Breast epithelium (tissue), 4 donors: ENCODE measurements at regions not wholly inside any gene's neighbourhood (a gene's known extent, or its start where the extent isn't known, plus 50 kb on each side); places are given as distances from the start of the nearest gene placed in this dataset.
A peak's percentile ranks its signal among the peaks of the same experiment; 100 is the strongest.

Experiments
- DNase-seq, 2 donors: peaks; one replicate each; pipeline ENCODE4 v3.0.0-alpha.2; 2019; ENCODE audit warnings: low spot score in 2 of 2
- H3K27ac ChIP-seq, 2 donors: fragments of 200-600 bp; sonication (generic) in 1 of 2; one replicate each; pipeline ENCODE4 v1.5.1; 2016 to 2019; ENCODE audit warnings: mild to moderate bottlenecking in 1 of 2
- H3K27me3 ChIP-seq, 2 donors: fragments of 200-600 bp; sonication (generic) in 1 of 2; one replicate each; pipeline versions ENCODE4 v1.5.1 to v1.6.0; 2017 to 2019; ENCODE audit warnings: control low read depth in 1 of 2, mild to moderate bottlenecking in 1 of 2
- H3K36me3 ChIP-seq: fragments of 200-600 bp; one replicate; pipeline ENCODE4 v1.5.1; 2019
- H3K4me1 ChIP-seq, 2 donors: fragments of 200-600 bp; sonication (generic); one replicate each; pipeline ENCODE4 v1.5.1; 2016 to 2019; ENCODE audit warnings: control low read depth in 1 of 2
- H3K4me3 ChIP-seq, 3 donors: fragments of 200-600 bp; sonication (generic); 1 replicate in 2 of 3; 2 replicates in 1 of 3; pipeline ENCODE4 v1.5.1; 2016 to 2019; ENCODE audit warnings: mild to moderate bottlenecking in 3 of 3, moderate library complexity in 2 of 3
- H3K9me3 ChIP-seq, 2 donors: fragments of 200-600 bp; sonication (generic) in 1 of 2; one replicate each; pipeline ENCODE4 v1.5.1; 2016 to 2019; ENCODE audit warnings: control low read depth in 1 of 2
- CTCF ChIP-seq, 3 donors: fragments of 450-650 bp; IDR thresholded peaks; one replicate each; pipeline ENCODE4 v1.5.1; 2016 to 2017; ENCODE audit warnings: antibody characterized with exemption in 3 of 3, mild to moderate bottlenecking in 3 of 3, moderate library complexity in 3 of 3
- POLR2A ChIP-seq: fragments of 450-650 bp; IDR thresholded peaks from one replicate; pipeline ENCODE4 v1.6.1; 2016; ENCODE audit warnings: antibody characterized with exemption, mild to moderate bottlenecking, moderate library complexity
- POLR2AphosphoS5 ChIP-seq, 3 donors: sonication (generic); formaldehyde crosslinking; IDR thresholded peaks; one replicate each; pipeline ENCODE4 v1.6.1; 2017; ENCODE audit warnings: antibody characterized with exemption in 3 of 3
- intact Hi-C: fragments of 100-400 bp; cut with DNase I; formaldehyde crosslinking; loops from one replicate; pipeline ENCODE4 v1.15.1; 2023; ENCODE audit warnings: low total_unique reads

DNA sequence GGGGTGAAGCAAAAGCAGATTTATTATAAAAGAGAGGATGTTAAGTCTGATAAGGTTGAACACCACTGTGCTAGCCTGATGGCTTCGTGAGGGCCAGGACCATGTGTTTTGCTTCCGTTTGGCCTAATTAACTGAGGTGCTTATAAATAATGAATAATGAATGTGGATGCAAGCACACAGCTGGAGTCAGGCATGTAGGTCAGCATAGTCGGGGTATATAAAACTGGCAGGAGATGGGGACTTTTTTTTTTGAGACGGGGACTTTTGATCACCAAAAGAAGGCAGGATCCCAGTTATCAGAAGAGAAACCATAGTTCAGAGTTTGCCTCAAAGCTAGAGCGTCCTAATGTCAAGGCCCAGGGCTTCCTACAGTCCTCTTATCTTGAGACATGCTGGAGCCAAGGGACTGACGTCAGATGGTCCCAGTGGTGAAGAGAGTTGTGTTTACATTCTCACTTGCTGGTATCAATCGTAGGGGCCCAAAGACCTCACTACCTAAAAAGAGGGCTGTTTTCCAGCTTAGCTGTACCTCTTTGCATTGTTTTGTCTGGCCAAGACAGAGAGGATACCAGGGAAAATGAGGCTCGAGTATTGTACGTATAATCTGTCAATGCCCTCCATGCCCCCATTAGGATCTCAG lies 50.4 kb downstream of the RTL9 start:
- no peak for DNase-seq

DNA sequence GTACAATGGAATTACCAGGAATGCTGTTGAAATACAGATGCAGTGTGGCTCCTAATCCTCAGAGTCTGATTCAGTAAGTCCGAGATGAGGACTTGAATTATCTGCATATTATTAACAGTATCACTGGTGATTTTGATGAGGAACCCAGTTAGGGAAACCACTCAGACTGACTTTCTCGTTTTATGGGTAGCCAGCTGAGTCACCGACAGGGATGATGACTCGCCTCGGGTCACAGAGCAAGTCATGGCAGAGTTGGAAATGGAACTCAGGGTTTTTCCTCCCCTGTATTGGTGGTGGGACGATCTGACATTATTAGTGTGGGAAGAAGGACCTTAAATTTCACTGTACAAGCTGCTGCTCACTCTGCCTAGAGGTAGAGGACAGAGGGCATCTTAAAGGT lies 51.3 kb downstream of the RTL9 start:
- H3K27ac ChIP-seq: no peak overlapping the region
- TF ChIP-seq POLR2AphosphoS5 (IDR thresholded peaks at IDR 0.05): no peak
- TF ChIP-seq POLR2A: no peak
- TF ChIP-seq CTCF (IDR thresholded peaks at IDR 0.05): no peak
- no peaks in the 10 kb centered on the region for H3K4me1 ChIP-seq
- peaks cover 0 to 78% of the 10 kb centered on the region in 2 donors for H3K27me3 ChIP-seq
- no peak overlapping the region for H3K4me3 ChIP-seq
- DNase-seq: no peak
- intact Hi-C loops: loop anchor here (5.0 kb wide), 2 partner anchors 88 to 733 kb away; no protein-coding TSS in a partner anchor
- no peaks in the 10 kb centered on the region for H3K9me3 ChIP-seq
- no peaks in the 10 kb centered on the region for H3K36me3 ChIP-seq

More for the DNA sequence above, 50.4 kb downstream of the RTL9 start:
- Histone ChIP-seq H3K36me3 (no peaks in the 10 kb centered on the region), H3K27ac (no peak overlapping the region), H3K4me1 (no peaks in the 10 kb centered on the region), H3K9me3 (no peaks in the 10 kb centered on the region), H3K4me3 (no peak overlapping the region), H3K27me3 (peaks cover 0 to 77% of the 10 kb centered on the region in 2 donors)
- no peak for TF ChIP-seq POLR2AphosphoS5 (IDR thresholded peaks at IDR 0.05)
- no peak for TF ChIP-seq POLR2A
- TF ChIP-seq CTCF (IDR thresholded peaks at IDR 0.05): no peak
- intact Hi-C loops: loop anchor here (5.0 kb wide), 1 partner anchor 732 kb away; no protein-coding TSS in a partner anchor

DNA sequence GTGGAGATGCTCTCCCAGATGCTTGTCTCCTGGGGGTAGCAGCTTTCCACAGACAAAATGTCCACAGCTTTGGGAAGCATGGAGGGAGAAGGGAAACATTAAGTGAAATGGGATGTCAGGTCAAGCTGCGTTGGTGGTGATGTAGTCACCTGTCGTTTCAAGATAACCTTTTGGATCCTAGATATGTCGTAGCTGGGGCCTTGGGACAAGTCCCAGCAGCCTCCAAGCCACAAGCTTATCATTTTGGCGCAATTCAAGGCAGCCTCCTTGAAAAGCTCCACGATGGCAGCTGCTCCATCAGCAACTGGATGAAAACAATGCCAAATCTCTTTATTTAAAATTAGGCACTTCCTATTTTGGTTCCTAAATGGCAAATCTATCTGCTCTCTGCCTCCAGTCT lies 52.0 kb downstream of the RTL9 start:
- no peak for DNase-seq
- H3K4me1 ChIP-seq: no peaks in the 10 kb centered on the region
- no peaks in the 10 kb centered on the region for H3K9me3 ChIP-seq
- H3K27me3 ChIP-seq: peaks cover 0 to 83% of the 10 kb centered on the region in 2 donors
- no peaks in the 10 kb centered on the region for H3K36me3 ChIP-seq
- H3K4me3 ChIP-seq: no peak overlapping the region
- H3K27ac ChIP-seq: no peak overlapping the region
- intact Hi-C loops: loop anchor here (5.0 kb wide), 1 partner anchor 88 kb away; no protein-coding TSS in a partner anchor
- TF ChIP-seq POLR2AphosphoS5 (IDR thresholded peaks at IDR 0.05) (no peak), POLR2A (no peak), CTCF (IDR thresholded peaks at IDR 0.05) (no peak)

GRCh38 chrX:110412971-110413726 lies 54.5 kb downstream of the RTL9 start:
- Histone ChIP-seq H3K4me1 (no peaks in the 10 kb centered on the region), H3K36me3 (no peaks in the 10 kb centered on the region), H3K27ac (no peak overlapping the region), H3K27me3 (peaks cover 0 to 89% of the 10 kb centered on the region in 2 donors), H3K9me3 (no peaks in the 10 kb centered on the region), H3K4me3 (peak overlapping the region in 1 of 3 donors; percentile 6)
- TF ChIP-seq CTCF (IDR thresholded peaks at IDR 0.05): peak; percentile 61 to 73 (median 71)
- TF ChIP-seq POLR2AphosphoS5 (IDR thresholded peaks at IDR 0.05): no peak
- intact Hi-C loops: loop anchor here (5.0 kb wide), 1 partner anchor 91 kb away; no protein-coding TSS in a partner anchor
- DNase-seq: peak; percentile 30 to 62

- Histone ChIP-seq H3K9me3 (no peaks in the 10 kb centered on the region), H3K4me1 (no peaks in the 10 kb centered on the region), H3K27me3 (peaks cover 0 to 88% of the 10 kb centered on the region in 2 donors), H3K27ac (no peak overlapping the region), H3K36me3 (no peaks in the 10 kb centered on the region), H3K4me3 (no peak overlapping the region)
- DNase-seq: no peak
- TF ChIP-seq POLR2A (no peak), POLR2AphosphoS5 (IDR thresholded peaks at IDR 0.05) (no peak), CTCF (IDR thresholded peaks at IDR 0.05) (no peak)
- intact Hi-C loops: loop anchor here (5.0 kb wide), 1 partner anchor 91 kb away; no protein-coding TSS in a partner anchor
These were observed 55.1 kb downstream of the RTL9 start for GRCh38 chrX:110413727-110414124.
